Right lobe of liver (tissue), 4 donors: ENCODE measurements at regions not wholly inside any gene's neighbourhood (a gene's known extent, or its start where the extent isn't known, plus 50 kb on each side); places are given as distances from the start of the nearest gene placed in this dataset.

Experiments
- POLR2A ChIP-seq: fragments of 450-650 bp; IDR thresholded peaks from one replicate; pipeline ENCODE4 v1.6.1; 2017; ENCODE audit warnings: antibody characterized with exemption, mild to moderate bottlenecking
- TF ChIP-seq, protein P1 (sequence below), 4 donors: fragments of 200-600 bp in 3 of 4; fragments of 450-650 bp in 1 of 4; IDR thresholded peaks; one replicate each; pipeline versions ENCODE4 v1.5.1 to v1.8.0; 2016 to 2022; ENCODE audit warnings: antibody characterized with exemption in 4 of 4, mild to moderate bottlenecking in 2 of 4
- donor health status: DM: no; HTN: no; CAD: no.
- donor health status: DM: no; HTN: no; CAD: no.
- donor health status: DM: no; HTN: yes; CAD: no.

DNA sequence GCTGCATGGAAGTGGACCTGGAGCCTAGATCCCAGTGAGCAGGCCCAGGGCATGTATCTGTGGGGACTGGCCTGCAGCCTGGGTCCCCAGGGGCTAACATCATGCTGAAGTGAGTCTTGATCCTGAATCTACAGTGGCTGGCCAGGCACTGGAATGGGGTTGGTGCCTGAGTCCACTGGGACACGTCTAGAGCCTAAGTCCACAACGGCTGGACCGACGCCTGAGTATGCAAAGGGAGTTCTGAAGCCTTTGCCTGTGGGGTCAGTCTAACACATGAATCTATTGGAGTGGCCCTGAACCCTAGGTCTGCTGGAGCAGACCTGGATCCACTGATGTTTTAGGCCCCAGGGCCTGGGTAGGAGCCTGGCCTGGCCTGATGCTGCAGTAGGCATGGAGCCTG lies 665.5 kb downstream of the DCDC2C start:
- TF ChIP-seq, protein P1, sequence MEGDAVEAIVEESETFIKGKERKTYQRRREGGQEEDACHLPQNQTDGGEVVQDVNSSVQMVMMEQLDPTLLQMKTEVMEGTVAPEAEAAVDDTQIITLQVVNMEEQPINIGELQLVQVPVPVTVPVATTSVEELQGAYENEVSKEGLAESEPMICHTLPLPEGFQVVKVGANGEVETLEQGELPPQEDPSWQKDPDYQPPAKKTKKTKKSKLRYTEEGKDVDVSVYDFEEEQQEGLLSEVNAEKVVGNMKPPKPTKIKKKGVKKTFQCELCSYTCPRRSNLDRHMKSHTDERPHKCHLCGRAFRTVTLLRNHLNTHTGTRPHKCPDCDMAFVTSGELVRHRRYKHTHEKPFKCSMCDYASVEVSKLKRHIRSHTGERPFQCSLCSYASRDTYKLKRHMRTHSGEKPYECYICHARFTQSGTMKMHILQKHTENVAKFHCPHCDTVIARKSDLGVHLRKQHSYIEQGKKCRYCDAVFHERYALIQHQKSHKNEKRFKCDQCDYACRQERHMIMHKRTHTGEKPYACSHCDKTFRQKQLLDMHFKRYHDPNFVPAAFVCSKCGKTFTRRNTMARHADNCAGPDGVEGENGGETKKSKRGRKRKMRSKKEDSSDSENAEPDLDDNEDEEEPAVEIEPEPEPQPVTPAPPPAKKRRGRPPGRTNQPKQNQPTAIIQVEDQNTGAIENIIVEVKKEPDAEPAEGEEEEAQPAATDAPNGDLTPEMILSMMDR (IDR thresholded peaks at IDR 0.05) = no peak
- no peak for TF ChIP-seq POLR2A
